ENCODE measurements at regions not wholly inside any gene's neighbourhood (a gene's known extent, or its start where the extent isn't known, plus 50 kb on each side); places are given as distances from the start of the nearest gene placed in this dataset.

- H2AK5ac ChIP-seq (ENCODE audit: low read length): no peak overlapping the region
- no peaks in the 10 kb centered on the region for H3K79me2 ChIP-seq (ENCODE audit: control insufficient read depth, insufficient read depth, low read length, poor library complexity)
- H3K27me3 ChIP-seq (ENCODE audit: insufficient read depth, low read length): no peaks in the 10 kb centered on the region
- no peak overlapping the region for H2BK5ac ChIP-seq (ENCODE audit: low read depth, low read length, poor library complexity)
- no peak overlapping the region for H3K4me2 ChIP-seq (ENCODE audit: low read length)
- H2AFZ ChIP-seq (ENCODE audit: insufficient read depth, low read length, poor library complexity): peak overlapping the region; percentile 56
- H3K9me3 ChIP-seq (ENCODE audit: insufficient read depth, low read depth, low read length): no peaks in the 10 kb centered on the region
- no peak overlapping the region for H4K91ac ChIP-seq (ENCODE audit: low read depth, low read length)
- H3K4me1 ChIP-seq (ENCODE audit: control insufficient read depth in 1 of 2, insufficient read depth in 2 of 2, low read length in 2 of 2): peaks cover 3 to 8% of the 10 kb centered on the region in 2 experiments
- no peak overlapping the region for H3K14ac ChIP-seq (ENCODE audit: low read length)
- H4K8ac ChIP-seq (ENCODE audit: low read depth, low read length): no peak overlapping the region
- H3K4me3 ChIP-seq (ENCODE audit: low read depth, low read length): no peak overlapping the region
- no CpG with 5 or more reads among the region's 7 CpGs for WGBS (ENCODE audit: extremely low coverage, insufficient coverage, insufficient read length)
- DNase-seq: no peak
- no peak overlapping the region for H3K23ac ChIP-seq (ENCODE audit: low read length)
- H3K27ac ChIP-seq (ENCODE audit: low read depth, low read length): no peak overlapping the region
- H2BK120ac ChIP-seq (ENCODE audit: insufficient read depth, low read length, poor library complexity): no peak overlapping the region
- no peak overlapping the region for H3K9ac ChIP-seq (ENCODE audit: low read length)
- no peak overlapping the region for H4K12ac ChIP-seq (ENCODE audit: low read depth, low read length)
- H3K36me3 ChIP-seq (ENCODE audit: control insufficient read depth in 1 of 2, insufficient read depth in 2 of 2, low read length in 2 of 2): no peaks in the 10 kb centered on the region
- no peak overlapping the region for H3K18ac ChIP-seq (ENCODE audit: low read length)
- H3K4ac ChIP-seq (ENCODE audit: low read depth, low read length): no peak overlapping the region
- H3K79me1 ChIP-seq (ENCODE audit: low read length): no peaks in the 10 kb centered on the region
- no peak overlapping the region for H2BK12ac ChIP-seq (ENCODE audit: low read length)
These were observed 218.8 kb upstream of the CELF2 start for GRCh38 chr10:10798864-10799192.

GRCh38 chr10:10800961-10801360, 216.7 kb upstream of the CELF2 start:
- Histone ChIP-seq H3K27me3 (ENCODE audit: insufficient read depth, low read length) (no peaks in the 10 kb centered on the region), H2BK120ac (ENCODE audit: insufficient read depth, low read length, poor library complexity) (no peak overlapping the region), H3K27ac (ENCODE audit: low read depth, low read length) (no peak overlapping the region), H3K9me3 (ENCODE audit: insufficient read depth, low read depth, low read length) (no peaks in the 10 kb centered on the region), H3K18ac (ENCODE audit: low read length) (no peak overlapping the region), H3K4me1 (ENCODE audit: control insufficient read depth in 1 of 2, insufficient read depth in 2 of 2, low read length in 2 of 2) (peaks cover 5 to 8% of the 10 kb centered on the region in 2 experiments), H3K4me2 (ENCODE audit: low read length) (no peak overlapping the region), H2AFZ (ENCODE audit: insufficient read depth, low read length, poor library complexity) (no peak overlapping the region), H3K36me3 (ENCODE audit: control insufficient read depth in 1 of 2, insufficient read depth in 2 of 2, low read length in 2 of 2) (no peaks in the 10 kb centered on the region), H3K79me2 (ENCODE audit: control insufficient read depth, insufficient read depth, low read length, poor library complexity) (no peaks in the 10 kb centered on the region), H4K91ac (ENCODE audit: low read depth, low read length) (no peak overlapping the region), H4K8ac (ENCODE audit: low read depth, low read length) (no peak overlapping the region), H3K79me1 (ENCODE audit: low read length) (no peaks in the 10 kb centered on the region), H4K12ac (ENCODE audit: low read depth, low read length) (no peak overlapping the region), H2BK12ac (ENCODE audit: low read length) (no peak overlapping the region), H2AK5ac (ENCODE audit: low read length) (no peak overlapping the region), H3K14ac (ENCODE audit: low read length) (no peak overlapping the region), H3K9ac (ENCODE audit: low read length) (no peak overlapping the region), H3K23ac (ENCODE audit: low read length) (no peak overlapping the region), H2BK5ac (ENCODE audit: low read depth, low read length, poor library complexity) (no peak overlapping the region), H3K4ac (ENCODE audit: low read depth, low read length) (no peak overlapping the region), H3K4me3 (ENCODE audit: low read depth, low read length) (no peak overlapping the region)
- no CpG with 5 or more reads among the region's 3 CpGs for WGBS (ENCODE audit: extremely low coverage, insufficient coverage, insufficient read length)
- no peak for DNase-seq

DNA sequence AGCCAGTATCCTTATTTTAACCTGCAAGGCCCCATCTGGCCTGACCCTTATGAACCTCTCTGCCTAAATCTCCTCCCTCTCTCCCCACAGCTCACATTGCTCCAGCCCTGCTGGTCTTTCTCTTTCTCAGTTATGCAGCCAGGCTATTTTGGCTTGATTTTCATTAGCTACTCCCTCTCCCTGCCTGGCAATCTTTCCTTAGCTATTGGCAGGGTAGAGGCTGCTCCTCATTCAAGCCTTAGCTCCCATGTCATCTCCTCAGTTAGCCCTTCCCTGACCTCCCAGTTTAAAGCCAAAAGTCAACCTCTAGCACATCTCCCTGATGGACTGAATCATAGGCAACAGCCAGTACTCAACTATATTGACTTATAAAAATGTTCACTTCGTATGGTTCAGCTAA, 214.4 kb upstream of the CELF2 start:
- no peak overlapping the region for H4K8ac ChIP-seq (ENCODE audit: low read depth, low read length)
- H3K36me3 ChIP-seq (ENCODE audit: control insufficient read depth in 1 of 2, insufficient read depth in 2 of 2, low read length in 2 of 2): no peaks in the 10 kb centered on the region
- H3K4ac ChIP-seq (ENCODE audit: low read depth, low read length): no peak overlapping the region
- DNase-seq: no peak
- no peaks in the 10 kb centered on the region for H3K79me1 ChIP-seq (ENCODE audit: low read length)
- no peak overlapping the region for H3K14ac ChIP-seq (ENCODE audit: low read length)
- no peak overlapping the region for H3K4me2 ChIP-seq (ENCODE audit: low read length)
- no peak overlapping the region for H3K18ac ChIP-seq (ENCODE audit: low read length)
- H3K79me2 ChIP-seq (ENCODE audit: control insufficient read depth, insufficient read depth, low read length, poor library complexity): no peaks in the 10 kb centered on the region
- no peak overlapping the region for H3K23ac ChIP-seq (ENCODE audit: low read length)
- H2AFZ ChIP-seq (ENCODE audit: insufficient read depth, low read length, poor library complexity): no peak overlapping the region
- H2BK12ac ChIP-seq (ENCODE audit: low read length): no peak overlapping the region
- no peak overlapping the region for H3K27ac ChIP-seq (ENCODE audit: low read depth, low read length)
- no peak overlapping the region for H3K9ac ChIP-seq (ENCODE audit: low read length)
- H3K4me3 ChIP-seq (ENCODE audit: low read depth, low read length): no peak overlapping the region
- no peak overlapping the region for H2AK5ac ChIP-seq (ENCODE audit: low read length)
- no peaks in the 10 kb centered on the region for H3K9me3 ChIP-seq (ENCODE audit: insufficient read depth, low read depth, low read length)
- H2BK120ac ChIP-seq (ENCODE audit: insufficient read depth, low read length, poor library complexity): no peak overlapping the region
- H4K12ac ChIP-seq (ENCODE audit: low read depth, low read length): no peak overlapping the region
- H3K27me3 ChIP-seq (ENCODE audit: insufficient read depth, low read length): no peaks in the 10 kb centered on the region
- no peak overlapping the region for H4K91ac ChIP-seq (ENCODE audit: low read depth, low read length)
- H3K4me1 ChIP-seq (ENCODE audit: control insufficient read depth in 1 of 2, insufficient read depth in 2 of 2, low read length in 2 of 2): peaks cover 2 to 6% of the 10 kb centered on the region in 2 experiments
- WGBS (ENCODE audit: extremely low coverage, insufficient coverage, insufficient read length): no CpG with 5 or more reads among the region's 1 CpG
- H2BK5ac ChIP-seq (ENCODE audit: low read depth, low read length, poor library complexity): no peak overlapping the region

- Histone ChIP-seq H3K27me3 (ENCODE audit: insufficient read depth, low read length) (no peaks in the 10 kb centered on the region), H3K79me2 (ENCODE audit: control insufficient read depth, insufficient read depth, low read length, poor library complexity) (no peaks in the 10 kb centered on the region), H4K12ac (ENCODE audit: low read depth, low read length) (no peak overlapping the region), H3K4me1 (ENCODE audit: control insufficient read depth in 1 of 2, insufficient read depth in 2 of 2, low read length in 2 of 2) (peaks cover 0 to 2% of the 10 kb centered on the region in 2 experiments), H3K9me3 (ENCODE audit: insufficient read depth, low read depth, low read length) (no peaks in the 10 kb centered on the region), H3K4me3 (ENCODE audit: low read depth, low read length) (no peak overlapping the region), H3K4me2 (ENCODE audit: low read length) (no peak overlapping the region), H2BK5ac (ENCODE audit: low read depth, low read length, poor library complexity) (no peak overlapping the region), H2AFZ (ENCODE audit: insufficient read depth, low read length, poor library complexity) (no peak overlapping the region), H3K4ac (ENCODE audit: low read depth, low read length) (no peak overlapping the region), H3K79me1 (ENCODE audit: low read length) (no peaks in the 10 kb centered on the region), H2AK5ac (ENCODE audit: low read length) (no peak overlapping the region), H3K14ac (ENCODE audit: low read length) (no peak overlapping the region), H4K91ac (ENCODE audit: low read depth, low read length) (no peak overlapping the region), H3K27ac (ENCODE audit: low read depth, low read length) (no peak overlapping the region), H3K36me3 (ENCODE audit: control insufficient read depth in 1 of 2, insufficient read depth in 2 of 2, low read length in 2 of 2) (no peaks in the 10 kb centered on the region), H3K18ac (ENCODE audit: low read length) (no peak overlapping the region), H3K9ac (ENCODE audit: low read length) (no peak overlapping the region), H2BK120ac (ENCODE audit: insufficient read depth, low read length, poor library complexity) (no peak overlapping the region), H4K8ac (ENCODE audit: low read depth, low read length) (no peak overlapping the region), H2BK12ac (ENCODE audit: low read length) (no peak overlapping the region), H3K23ac (ENCODE audit: low read length) (no peak overlapping the region)
- DNase-seq: no peak
These were observed 213.6 kb upstream of the CELF2 start for GRCh38 chr10:10804061-10804460.
